Adrenal gland (tissue), 9 donors: ENCODE measurements at regions not wholly inside any gene's neighbourhood (a gene's known extent, or its start where the extent isn't known, plus 50 kb on each side); places are given as distances from the start of the nearest gene placed in this dataset.

ENCODE experiments used
- DNase-seq, 7 donors: peaks; one replicate each; pipeline ENCODE4 v3.0.0-alpha.2; 2019 to 2020
- H3K27ac ChIP-seq, 5 donors: fragments of 200-600 bp; sonication (generic) in 4 of 5; 1 replicate in 3 of 5; 2 replicates in 2 of 5; pipeline versions ENCODE4 v1.5.1 to v1.8.0; 2016 to 2020; ENCODE audit warnings: mild to moderate bottlenecking in 1 of 5
- H3K27me3 ChIP-seq: fragments of 200-600 bp; 2 replicates; pipeline ENCODE4 v1.8.0; 2021
- H3K36me3 ChIP-seq, 2 donors: fragments of 200-600 bp; replicated peaks in 1 of 2; 1 replicate in 1 of 2; 2 replicates in 1 of 2; pipeline versions ENCODE4 v1.5.1 to v1.8.0; 2018 to 2022
- H3K4me1 ChIP-seq, 2 donors: fragments of 200-600 bp; replicated peaks in 1 of 2; 1 replicate in 1 of 2; 2 replicates in 1 of 2; pipeline versions ENCODE4 v1.5.1 to v1.8.0; 2018 to 2021
- H3K4me3 ChIP-seq, 4 donors: fragments of 200-600 bp; sonication (generic) in 3 of 4; one replicate each; pipeline ENCODE4 v1.5.1; 2016 to 2018
- H3K9me3 ChIP-seq, 3 donors: fragments of 200-600 bp; sonication (generic) in 1 of 3; replicated peaks in 1 of 3; 1 replicate in 2 of 3; 2 replicates in 1 of 3; pipeline versions ENCODE4 v1.5.1 to v1.8.0; 2016 to 2021
- POLR2A ChIP-seq, 2 donors: fragments of 450-650 bp; IDR thresholded peaks; one replicate each; pipeline ENCODE4 v1.6.1; 2017; ENCODE audit warnings: antibody characterized with exemption in 2 of 2, mild to moderate bottlenecking in 2 of 2, moderate library complexity in 1 of 2
- WGBS, 4 donors: extraction: QIAGEN DNeasy Blood & Tissue Kit in 2 of 4; methylation state at CpG; one replicate each; pipeline versions ENCODE4 v1.1.5 to v1.1.7; 2013 to 2017; 5-methylcytosine and 5-hydroxymethylcytosine counted together
- intact Hi-C, 2 donors: fragments of 100-400 bp; cut with DNase I; formaldehyde crosslinking; loops; one replicate each; pipeline versions ENCODE4 v1.14.1 to v1.15.0; 2022 to 2023
- TF ChIP-seq, protein P1 (sequence below), 6 experiments: fragments of 450-650 bp in 4 of 6; fragments of 200-600 bp in 2 of 6; sonication (generic) in 1 of 6; IDR thresholded peaks; 1 replicate in 5 of 6; 2 replicates in 1 of 6; pipeline versions ENCODE4 v1.5.1 to v1.8.0; 2016 to 2021; ENCODE audit warnings: antibody characterized with exemption in 6 of 6, mild to moderate bottlenecking in 2 of 6, moderate library complexity in 1 of 6
- donor health status: healthy with polysubstance abuse.
- donor health status: Bipolar disorder and iron deficiency.
- donor health status: DM: yes; HTN: yes; CAD: no.
- donor health status: DM: no; HTN: no; CAD: no.
- donor health status: DM: no; HTN: no; CAD: no.

DNA sequence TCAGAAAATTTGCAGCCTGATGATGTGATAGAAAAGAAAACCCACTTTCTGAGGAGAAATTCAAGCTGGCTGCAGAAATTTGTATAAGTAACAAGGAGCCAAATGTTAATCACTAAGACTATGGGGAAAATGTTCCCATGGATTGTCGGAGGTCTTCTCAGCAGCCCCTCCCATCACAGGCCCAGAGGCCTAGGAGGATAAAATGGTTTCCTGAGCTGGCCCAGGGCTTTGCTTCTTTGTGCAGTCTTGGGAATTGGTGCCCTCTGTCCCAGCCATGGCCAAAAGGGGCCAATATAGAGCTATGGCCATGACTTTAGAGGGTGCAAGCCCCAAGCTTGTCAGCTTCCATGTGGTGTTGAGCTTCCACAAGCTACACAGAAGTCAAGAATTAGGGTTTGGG lies 335.9 kb downstream of the ATP23 start:
- H3K27me3 ChIP-seq: no peaks in the 10 kb centered on the region
- TF ChIP-seq POLR2A (IDR thresholded peaks at IDR 0.05): no peak
- TF ChIP-seq, protein P1, sequence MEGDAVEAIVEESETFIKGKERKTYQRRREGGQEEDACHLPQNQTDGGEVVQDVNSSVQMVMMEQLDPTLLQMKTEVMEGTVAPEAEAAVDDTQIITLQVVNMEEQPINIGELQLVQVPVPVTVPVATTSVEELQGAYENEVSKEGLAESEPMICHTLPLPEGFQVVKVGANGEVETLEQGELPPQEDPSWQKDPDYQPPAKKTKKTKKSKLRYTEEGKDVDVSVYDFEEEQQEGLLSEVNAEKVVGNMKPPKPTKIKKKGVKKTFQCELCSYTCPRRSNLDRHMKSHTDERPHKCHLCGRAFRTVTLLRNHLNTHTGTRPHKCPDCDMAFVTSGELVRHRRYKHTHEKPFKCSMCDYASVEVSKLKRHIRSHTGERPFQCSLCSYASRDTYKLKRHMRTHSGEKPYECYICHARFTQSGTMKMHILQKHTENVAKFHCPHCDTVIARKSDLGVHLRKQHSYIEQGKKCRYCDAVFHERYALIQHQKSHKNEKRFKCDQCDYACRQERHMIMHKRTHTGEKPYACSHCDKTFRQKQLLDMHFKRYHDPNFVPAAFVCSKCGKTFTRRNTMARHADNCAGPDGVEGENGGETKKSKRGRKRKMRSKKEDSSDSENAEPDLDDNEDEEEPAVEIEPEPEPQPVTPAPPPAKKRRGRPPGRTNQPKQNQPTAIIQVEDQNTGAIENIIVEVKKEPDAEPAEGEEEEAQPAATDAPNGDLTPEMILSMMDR (IDR thresholded peaks at IDR 0.05): no peak
- no peaks in the 10 kb centered on the region for H3K36me3 ChIP-seq
- peaks cover 0 to 6% (median 0%) of the 10 kb centered on the region in 3 donors for H3K9me3 ChIP-seq
- intact Hi-C loops: no loop called here
- no peak for DNase-seq
- no peaks in the 10 kb centered on the region for H3K4me1 ChIP-seq
- H3K27ac ChIP-seq: no peak overlapping the region
- WGBS, 4 donors: 69 to 88% (median 79%) methylated on average over 1 of the region's 1 CpG
- no peak overlapping the region for H3K4me3 ChIP-seq

DNA sequence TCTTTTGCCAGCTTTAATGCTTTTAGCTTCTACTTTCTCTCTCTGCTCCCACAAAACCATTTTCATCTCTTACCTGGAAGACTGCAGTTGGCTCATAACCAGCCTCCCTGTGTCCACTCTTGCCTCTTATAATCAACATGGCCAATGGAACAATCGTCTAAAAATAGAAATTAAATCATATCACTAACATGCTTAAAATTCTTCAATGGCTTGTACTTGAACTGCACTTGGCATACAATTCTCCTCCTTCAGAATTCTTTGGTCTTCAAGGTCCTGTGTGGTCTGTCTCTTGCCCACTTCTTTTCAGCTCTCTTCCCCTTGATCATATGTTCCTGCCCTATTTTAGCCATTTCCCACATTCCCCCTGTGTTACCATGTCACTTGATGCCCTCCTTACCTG lies 342.2 kb downstream of the ATP23 start:
- intact Hi-C loops: no loop called here
- TF ChIP-seq POLR2A (IDR thresholded peaks at IDR 0.05): no peak
- TF ChIP-seq, protein P1 (IDR thresholded peaks at IDR 0.05): no peak
- Histone ChIP-seq H3K36me3 (no peaks in the 10 kb centered on the region), H3K4me3 (no peak overlapping the region), H3K9me3 (no peaks in the 10 kb centered on the region), H3K27ac (no peak overlapping the region), H3K4me1 (no peaks in the 10 kb centered on the region), H3K27me3 (no peaks in the 10 kb centered on the region)
- 37 to 58% (median 46%) methylated on average over 1 of the region's 1 CpG for WGBS, 4 donors
- no peak for DNase-seq

DNA sequence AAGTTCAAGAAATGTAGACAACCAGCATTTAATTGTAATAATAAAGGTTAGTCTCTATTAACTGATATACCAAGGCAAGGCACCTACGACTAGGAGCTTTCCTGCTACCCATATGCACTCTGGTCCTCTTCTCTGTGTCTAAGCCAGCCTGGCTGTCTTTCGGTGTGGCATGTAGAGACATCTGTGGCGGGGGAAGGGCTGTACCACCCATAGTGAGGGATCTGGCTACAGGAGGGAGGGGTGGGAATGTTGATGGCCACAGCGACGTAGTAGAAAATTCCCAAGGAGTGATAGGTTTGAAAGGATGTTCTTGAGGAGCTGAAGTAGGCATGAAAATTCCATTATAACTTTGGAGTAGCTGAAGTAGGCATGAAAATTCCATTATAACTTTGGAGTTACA lies 344.2 kb downstream of the ATP23 start:
- WGBS, 4 donors: 41 to 62% (median 53%) methylated on average over 5 of the region's 5 CpGs
- TF ChIP-seq, protein P1 (IDR thresholded peaks at IDR 0.05): no peak
- no peak for TF ChIP-seq POLR2A (IDR thresholded peaks at IDR 0.05)
- Histone ChIP-seq H3K9me3 (no peaks in the 10 kb centered on the region), H3K27ac (no peak overlapping the region), H3K27me3 (no peaks in the 10 kb centered on the region), H3K36me3 (no peaks in the 10 kb centered on the region), H3K4me3 (no peak overlapping the region), H3K4me1 (no peaks in the 10 kb centered on the region)
- DNase-seq: no peak
- intact Hi-C loops: no loop called here

DNA sequence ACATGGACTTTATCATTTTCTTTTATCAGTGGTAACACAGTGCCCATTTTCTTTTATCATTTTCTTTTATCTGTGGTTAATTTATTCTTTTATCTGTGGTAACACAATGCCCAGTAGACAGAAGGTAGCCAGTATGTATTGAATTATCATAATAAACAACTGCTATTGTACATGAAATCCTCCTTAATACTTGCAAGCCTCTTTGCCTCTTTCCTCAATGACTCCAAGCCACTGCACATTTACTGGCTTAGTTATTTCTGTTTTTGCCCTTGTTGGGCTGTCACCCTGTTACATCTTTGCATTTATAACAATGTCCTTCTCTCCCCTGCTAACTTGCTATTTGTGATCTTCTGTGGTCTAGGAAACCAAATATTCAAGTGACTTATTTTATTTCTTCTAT lies 345.0 kb downstream of the ATP23 start:
- intact Hi-C loops: no loop called here
- Histone ChIP-seq H3K27ac (no peak overlapping the region), H3K27me3 (no peaks in the 10 kb centered on the region), H3K4me3 (no peak overlapping the region), H3K36me3 (no peaks in the 10 kb centered on the region), H3K9me3 (no peaks in the 10 kb centered on the region), H3K4me1 (no peaks in the 10 kb centered on the region)
- no peak for DNase-seq
- no peak for TF ChIP-seq POLR2A (IDR thresholded peaks at IDR 0.05)
- TF ChIP-seq, protein P1 (IDR thresholded peaks at IDR 0.05): no peak
